IMR-90 (cell line): ENCODE measurements at regions not wholly inside any gene's neighbourhood (a gene's known extent, or its start where the extent isn't known, plus 50 kb on each side); places are given as distances from the start of the nearest gene placed in this dataset.

ENCODE experiments used
- ATAC-seq: fragments of 200-7000 bp; cut with Tn5 transposase; 2 replicates; pipeline ENCODE4 v1.9.1; 2020; ENCODE audit warnings: low read depth, mild to moderate bottlenecking, moderate library complexity
- BruUV-seq: library from RNA; stranded (reverse); fragments of 400-500 nt; replicated peaks from 2 replicates; lab custom pipeline; 2021; lab: Mats Ljungman, UMichigan
- CTCF ChIA-PET: fragments of 300-600 bp; formaldehyde crosslinking; extraction: SDS; loops from one replicate; lab custom pipeline; 2021; ENCODE audit warnings: antibody characterized with exemption; lab: Yijun Ruan, JAX
- POLR2A ChIA-PET: fragments of 300-600 bp; sonication (Branson Sonifier 250); formaldehyde crosslinking; loops from one replicate; lab custom pipeline; 2022; ENCODE audit warnings: antibody characterized with exemption; ENCODE audit not compliant: unreplicated experiment; lab: Charles Lee
- DNase-seq: peaks from one replicate; pipeline ENCODE4 v3.0.0; 2013
- H2AFZ ChIP-seq: replicated peaks from 2 replicates; pipeline ENCODE3; 2013; ENCODE audit warnings: low read length, mild to moderate bottlenecking; ENCODE audit not compliant: poor library complexity
- H2AK5ac ChIP-seq: 2 replicates; pipeline ENCODE4 v1.6.1; 2013; ENCODE audit warnings: low read depth, low read length, inconsistent platforms
- H2AK9ac ChIP-seq: replicated peaks from 2 replicates; pipeline ENCODE3; 2013; ENCODE audit warnings: mild to moderate bottlenecking, low read depth, low read length, moderate library complexity; ENCODE audit not compliant: poor library complexity
- H2BK120ac ChIP-seq: 2 replicates; pipeline ENCODE4 v1.6.1; 2013; ENCODE audit warnings: low read depth, low read length, inconsistent platforms
- H2BK15ac ChIP-seq: 3 replicates; pipeline ENCODE4 v1.6.1; 2013; ENCODE audit warnings: low read depth, low read length, inconsistent platforms
- H2BK20ac ChIP-seq: 2 replicates; pipeline ENCODE4 v1.6.1; 2013; ENCODE audit warnings: low read depth, mild to moderate bottlenecking, inconsistent platforms, low read length, moderate library complexity
- H2BK5ac ChIP-seq: 2 replicates; pipeline ENCODE4 v1.6.1; 2013; ENCODE audit warnings: mild to moderate bottlenecking, low read depth, low read length, inconsistent platforms; ENCODE audit not compliant: poor library complexity, severe bottlenecking
- H3K14ac ChIP-seq: replicated peaks from 2 replicates; pipeline ENCODE4 v1.6.1; 2013; ENCODE audit warnings: low read depth, low read length, inconsistent platforms
- H3K18ac ChIP-seq: 2 replicates; pipeline ENCODE4 v1.6.1; 2013; ENCODE audit warnings: low read depth, low read length, control low read depth
- H3K23ac ChIP-seq: 2 replicates; pipeline ENCODE4 v1.6.1; 2013; ENCODE audit warnings: low read depth, low read length, inconsistent platforms
- H3K27ac ChIP-seq: 2 replicates; pipeline ENCODE4 v1.5.1; 2013; ENCODE audit warnings: mild to moderate bottlenecking, control low read depth, low read length; ENCODE audit not compliant: insufficient read depth
- H3K27me3 ChIP-seq: 2 replicates; pipeline ENCODE4 v1.6.1; 2013; ENCODE audit warnings: low read length; ENCODE audit not compliant: control insufficient read depth, insufficient read depth
- H3K36me3 ChIP-seq: 2 replicates; pipeline ENCODE4 v1.6.1; 2013; ENCODE audit warnings: low read length, mixed read lengths; ENCODE audit not compliant: control insufficient read depth, insufficient read depth
- H3K4ac ChIP-seq: 2 replicates; pipeline ENCODE4 v1.6.1; 2013; ENCODE audit warnings: low read depth, low read length, inconsistent platforms
- H3K4me1 ChIP-seq: 2 replicates; pipeline ENCODE4 v1.6.1; 2013; ENCODE audit warnings: low read length, mixed read lengths; ENCODE audit not compliant: control insufficient read depth, insufficient read depth
- H3K4me2 ChIP-seq: 2 replicates; pipeline ENCODE4 v1.6.1; 2013; ENCODE audit warnings: low read depth, mild to moderate bottlenecking, control low read depth, low read length, moderate library complexity
- H3K4me3 ChIP-seq: 2 replicates; pipeline ENCODE4 v1.5.1; 2013; ENCODE audit warnings: low read depth, mild to moderate bottlenecking, control low read depth, low read length, moderate library complexity; ENCODE audit not compliant: insufficient read depth
- H3K56ac ChIP-seq: 2 replicates; pipeline ENCODE4 v1.6.1; 2013; ENCODE audit warnings: low read length, inconsistent platforms; ENCODE audit not compliant: insufficient read depth; ENCODE audit errors: extremely low read depth
- H3K79me1 ChIP-seq, 2 experiments: 2 replicates each; pipeline ENCODE4 v1.6.1; 2013; ENCODE audit warnings: low read length in 2 of 2, inconsistent platforms in 1 of 2, low read depth in 1 of 2
- H3K9ac ChIP-seq: 2 replicates; pipeline ENCODE4 v1.6.1; 2013; ENCODE audit warnings: low read depth, low read length, control low read depth
- H3K9me1 ChIP-seq: 2 replicates; pipeline ENCODE4 v1.6.1; 2013; ENCODE audit warnings: low read length, inconsistent platforms; ENCODE audit not compliant: insufficient read depth
- H3K9me3 ChIP-seq: 2 replicates; pipeline ENCODE4 v1.6.1; 2013; ENCODE audit warnings: low read length; ENCODE audit not compliant: control insufficient read depth, insufficient read depth
- H4K20me1 ChIP-seq: 2 replicates; pipeline ENCODE4 v1.6.1; 2013; ENCODE audit warnings: low read length, inconsistent platforms; ENCODE audit not compliant: insufficient read depth
- H4K5ac ChIP-seq: 2 replicates; pipeline ENCODE4 v1.6.1; 2013; ENCODE audit warnings: mild to moderate bottlenecking, low read depth, low read length, control low read depth
- H4K8ac ChIP-seq, 2 experiments: 2 replicates each; pipeline ENCODE4 v1.6.1; 2013; ENCODE audit warnings: low read depth in 2 of 2, low read length in 2 of 2, control low read depth in 1 of 2, inconsistent platforms in 1 of 2
- H4K91ac ChIP-seq: 2 replicates; pipeline ENCODE4 v1.6.1; 2013; ENCODE audit warnings: low read depth, low read length, inconsistent platforms; ENCODE audit not compliant: insufficient read depth
- CEBPB ChIP-seq: IDR thresholded peaks from 2 replicates; pipeline ENCODE4 v1.6.1; 2012; ENCODE audit warnings: low read depth, low read length, improper control_type of control experiment
- CHD1 ChIP-seq: IDR thresholded peaks from 2 replicates; pipeline ENCODE4 v1.6.1; 2012; ENCODE audit warnings: low read depth, low read length, improper control_type of control experiment
- MAZ ChIP-seq: IDR thresholded peaks from 2 replicates; pipeline ENCODE4 v1.6.1; 2012; ENCODE audit warnings: low read depth, mild to moderate bottlenecking, low read length, improper control_type of control experiment, moderate library complexity, borderline replicate concordance
- RAD21 ChIP-seq: IDR thresholded peaks from 2 replicates; pipeline ENCODE4 v1.6.1; 2012; ENCODE audit warnings: low read length, improper control_type of control experiment
- RCOR1 ChIP-seq: IDR thresholded peaks from 2 replicates; pipeline ENCODE4 v1.6.1; 2012; ENCODE audit warnings: mild to moderate bottlenecking, low read length, improper control_type of control experiment; ENCODE audit not compliant: insufficient replicate concordance
- dilution Hi-C: fragments of 300-500 bp; cut with HindIII; formaldehyde crosslinking; loops from one replicate; pipeline ENCODE4 v1.14.3; 2018; ENCODE audit warnings: low sequenced_read_pairs; ENCODE audit not compliant: unreplicated experiment
- in situ Hi-C: fragments of 300-500 bp; cut with MboI; formaldehyde crosslinking; loops from 3 replicates; pipeline ENCODE4 v1.14.3; 2019; ENCODE audit warnings: low sequenced_read_pairs, inconsistent platforms, mixed read lengths
- intact Hi-C: fragments of 100-400 bp; cut with micrococcal nuclease; formaldehyde crosslinking; loops from 2 replicates; pipeline ENCODE4 v1.10.0; 2022

- CTCF ChIA-PET = no interaction called here
Measured at GRCh38 chr11:17132654-17133053, 55.2 kb upstream of the RPS13 start.

More at GRCh38 chr11:17132654-17133053, 55.2 kb upstream of the RPS13 start:
- Histone ChIP-seq H3K4me1 (no peaks in the 10 kb centered on the region), H2BK120ac (no peak overlapping the region), H4K8ac (no peak overlapping the region), H3K27ac (no peak overlapping the region), H3K14ac (no peak overlapping the region), H3K9me1 (no peaks in the 10 kb centered on the region), H2BK15ac (no peak overlapping the region), H2AFZ (no peak overlapping the region), H3K9me3 (no peaks in the 10 kb centered on the region), H3K27me3 (no peaks in the 10 kb centered on the region), H4K5ac (no peak overlapping the region), H3K56ac (no peak overlapping the region), H3K4me3 (no peak overlapping the region), H2AK5ac (no peak overlapping the region), H3K4me2 (no peak overlapping the region), H3K18ac (no peak overlapping the region), H2BK20ac (no peak overlapping the region), H4K20me1 (no peaks in the 10 kb centered on the region), H3K23ac (no peak overlapping the region), H3K4ac (no peak overlapping the region), H3K79me1 (no peaks in the 10 kb centered on the region), H2AK9ac (no peak overlapping the region), H4K91ac (no peak overlapping the region), H3K9ac (no peak overlapping the region), H2BK5ac (no peak overlapping the region), H3K36me3 (peaks cover 12% of the 10 kb centered on the region)
- BruUV-seq = no TSS peak
- intact Hi-C loops (no loop called here), in situ Hi-C loops (no loop called here), dilution Hi-C loops (no loop called here)
- POLR2A ChIA-PET = no interaction called here
- no peak for DNase-seq
- TF ChIP-seq RAD21 = no peak
- no peak for TF ChIP-seq MAZ
- no peak for TF ChIP-seq CEBPB
- TF ChIP-seq CHD1 = no peak
- TF ChIP-seq RCOR1 = no peak
- no peak for ATAC-seq
